WTC11 (cell line): ENCODE measurements at regions not wholly inside any gene's neighbourhood (a gene's known extent, or its start where the extent isn't known, plus 50 kb on each side); places are given as distances from the start of the nearest gene placed in this dataset.

Source experiments
- ATAC-seq: fragments of 200-7000 bp; cut with Tn5 transposase; 2 replicates; pipeline ENCODE4 v1.10.0; 2021; ENCODE audit warnings: mild to moderate bottlenecking, moderate library complexity
- CTCF ChIA-PET: fragments of 300-600 bp; sonication (Branson Sonifier 250); formaldehyde crosslinking; loops from one replicate; lab custom pipeline; 2021; ENCODE audit warnings: antibody characterized with exemption; lab: Charles Lee
- POLR2A ChIA-PET: fragments of 350-600 bp; sonication (Branson Sonifier 250); formaldehyde crosslinking; loops from one replicate; lab custom pipeline; 2021; ENCODE audit warnings: antibody characterized with exemption; lab: Charles Lee
- DNase-seq: peaks from one replicate; pipeline ENCODE4 v3.0.0; 2021; ENCODE audit warnings: low spot score
- H3K27ac Mint-ChIP-seq: 2 replicates; pipeline ENCODE4 v1.8.0; 2021; ENCODE audit warnings: mixed read lengths
- H3K27me3 Mint-ChIP-seq: 2 replicates; pipeline ENCODE4 v1.8.0; 2021; ENCODE audit warnings: low read depth, mild to moderate bottlenecking, moderate library complexity, mixed read lengths
- H3K36me3 Mint-ChIP-seq: 2 replicates; pipeline ENCODE4 v1.8.0; 2021; ENCODE audit warnings: mixed read lengths
- H3K4me1 Mint-ChIP-seq: 2 replicates; pipeline ENCODE4 v1.8.0; 2022; ENCODE audit warnings: mixed read lengths
- H3K4me3 Mint-ChIP-seq: 2 replicates; pipeline ENCODE4 v1.8.0; 2021; ENCODE audit warnings: mild to moderate bottlenecking, moderate library complexity, mixed read lengths
- H3K9me3 Mint-ChIP-seq: 2 replicates; pipeline ENCODE4 v1.8.0; 2021; ENCODE audit warnings: mixed read lengths
- ARID4B ChIP-seq: sonication (generic); formaldehyde crosslinking; IDR thresholded peaks from 2 replicates; pipeline ENCODE4 v1.8.0; 2023; ENCODE audit warnings: missing genetic modification reagents, mild to moderate bottlenecking, borderline replicate concordance
- ATF2 ChIP-seq: sonication (generic); formaldehyde crosslinking; IDR thresholded peaks from 2 replicates; pipeline ENCODE4 v1.8.1; 2022; ENCODE audit warnings: low read depth, missing genetic modification reagents, borderline replicate concordance
- E2F1 ChIP-seq: sonication (generic); formaldehyde crosslinking; IDR thresholded peaks from 2 replicates; pipeline ENCODE4 v1.8.0; 2022; ENCODE audit warnings: mild to moderate bottlenecking, missing genetic modification reagents
- E2F4 ChIP-seq: sonication (generic); formaldehyde crosslinking; IDR thresholded peaks from 2 replicates; pipeline ENCODE4 v1.8.1; 2022; ENCODE audit warnings: low read depth, mild to moderate bottlenecking, moderate library complexity, missing genetic modification reagents, borderline replicate concordance
- EMX1 ChIP-seq: fragments of 250-450 bp; sonication (Bioruptor Pico); IDR thresholded peaks from 2 replicates; pipeline ENCODE4 v1.8.0; 2021; ENCODE audit warnings: mild to moderate bottlenecking
- ETV6 ChIP-seq: sonication (generic); formaldehyde crosslinking; IDR thresholded peaks from 2 replicates; pipeline ENCODE4 v1.8.1; 2022; ENCODE audit warnings: mild to moderate bottlenecking, missing genetic modification reagents
- NR2C2 ChIP-seq: sonication (generic); formaldehyde crosslinking; IDR thresholded peaks from 2 replicates; pipeline ENCODE4 v1.8.0; 2022; ENCODE audit warnings: mild to moderate bottlenecking, missing genetic modification reagents
- SMAD4 ChIP-seq: sonication (generic); formaldehyde crosslinking; IDR thresholded peaks from 2 replicates; pipeline ENCODE4 v1.8.0; 2022; ENCODE audit warnings: mild to moderate bottlenecking, missing genetic modification reagents
- ZNF138 ChIP-seq: sonication (generic); formaldehyde crosslinking; conservative IDR thresholded peaks from 2 replicates; pipeline ENCODE4 v1.8.1; 2022; ENCODE audit warnings: mild to moderate bottlenecking, moderate library complexity, missing genetic modification reagents
- ZNF396 ChIP-seq: fragments of 250-450 bp; sonication (Bioruptor Pico); IDR thresholded peaks from 2 replicates; pipeline ENCODE4 v1.8.0; 2021; ENCODE audit warnings: mild to moderate bottlenecking, moderate library complexity, borderline replicate concordance
- ZNF416 ChIP-seq: fragments of 250-450 bp; sonication (Bioruptor Pico); IDR thresholded peaks from 2 replicates; pipeline ENCODE4 v1.9.0; 2021; ENCODE audit warnings: mild to moderate bottlenecking, inconsistent platforms
- ZNF671 ChIP-seq: fragments of 250-450 bp; sonication (Bioruptor Pico); IDR thresholded peaks from 2 replicates; pipeline ENCODE4 v1.8.0; 2021; ENCODE audit warnings: mild to moderate bottlenecking

GRCh38 chr11:92768121-92768840, 201.2 kb upstream of the MTNR1B start (continued):
- no peak for TF ChIP-seq ARID4B
- no peak for TF ChIP-seq ETV6 (CRISPR knock-in tag)

- ATAC-seq (no peak), DNase-seq (no peak)
- TF ChIP-seq ZNF671 (CRISPR knock-in tag) (no peak), SMAD4 (CRISPR knock-in tag) (no peak), E2F4 (no peak), ZNF416 (CRISPR knock-in tag) (no peak), ATF2 (CRISPR knock-in tag) (no peak), ZNF396 (CRISPR knock-in tag) (no peak), E2F1 (CRISPR knock-in tag) (no peak), EMX1 (CRISPR knock-in tag) (no peak), ZNF138 (no peak), NR2C2 (no peak)
- no peaks in the 10 kb centered on the region for H3K27me3 Mint-ChIP-seq
- ChIA-PET CTCF (no interaction called here), POLR2A (no interaction called here)
- no peak overlapping the region for H3K4me3 Mint-ChIP-seq
- no peak overlapping the region for H3K27ac Mint-ChIP-seq
- no peaks in the 10 kb centered on the region for H3K9me3 Mint-ChIP-seq
- no peaks in the 10 kb centered on the region for H3K36me3 Mint-ChIP-seq
- peaks cover 16% of the 10 kb centered on the region for H3K4me1 Mint-ChIP-seq
Measured at GRCh38 chr11:92769112-92769511, 200.3 kb upstream of the MTNR1B start.

- ChIA-PET CTCF (no interaction called here), POLR2A (no interaction called here)
- no peak for TF ChIP-seq ARID4B
- Mint-ChIP-seq H3K27ac (no peak overlapping the region), H3K4me3 (no peak overlapping the region), H3K36me3 (no peaks in the 10 kb centered on the region), H3K9me3 (no peaks in the 10 kb centered on the region), H3K4me1 (peaks cover 14% of the 10 kb centered on the region), H3K27me3 (no peaks in the 10 kb centered on the region)
- no peak for ATAC-seq
- DNase-seq: no peak
Measured at GRCh38 chr11:92770419-92770818, 199.0 kb upstream of the MTNR1B start.
